ENCODE measurements at regions not wholly inside any gene's neighbourhood (a gene's known extent, or its start where the extent isn't known, plus 50 kb on each side); places are given as distances from the start of the nearest gene placed in this dataset.

DNA sequence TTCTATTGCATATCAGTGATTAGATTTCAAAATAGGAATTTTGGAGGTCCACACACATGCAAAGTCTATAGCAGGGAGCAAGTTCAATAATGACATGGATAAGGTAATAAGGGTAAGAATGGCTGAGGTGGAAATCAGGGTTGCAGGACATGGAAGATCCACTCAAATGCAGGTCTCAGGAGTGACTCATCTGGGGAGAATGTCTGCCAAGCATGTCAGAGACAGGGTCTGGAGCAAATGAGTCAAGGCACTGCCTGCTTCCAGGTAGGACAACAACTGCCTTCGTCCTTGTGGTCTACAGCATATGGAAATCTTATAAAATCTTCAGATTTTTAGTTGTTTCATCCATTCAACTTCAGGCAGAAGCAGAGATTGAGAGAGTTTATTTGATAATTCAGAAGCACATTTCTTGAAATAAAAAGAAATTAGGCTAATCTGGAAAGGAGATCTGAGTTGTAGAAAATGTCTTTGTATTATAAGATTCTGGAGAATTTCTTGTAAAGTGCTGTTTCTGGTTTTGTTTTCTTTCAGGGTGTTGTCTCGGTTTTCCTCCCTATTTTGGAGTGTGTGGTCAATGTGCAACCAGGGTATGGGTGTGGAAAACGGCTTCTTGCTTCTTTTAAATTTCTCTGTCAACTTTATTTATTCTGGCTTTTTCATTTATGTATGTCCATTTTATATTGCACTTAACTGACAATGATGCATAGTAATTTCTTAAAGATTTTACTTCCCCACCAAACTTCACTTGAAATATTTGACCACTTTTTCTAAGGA lies 748.8 kb downstream of the LIG4 start:
- H3K27me3 Mint-ChIP-seq = no peaks in the 10 kb centered on the region

DNA sequence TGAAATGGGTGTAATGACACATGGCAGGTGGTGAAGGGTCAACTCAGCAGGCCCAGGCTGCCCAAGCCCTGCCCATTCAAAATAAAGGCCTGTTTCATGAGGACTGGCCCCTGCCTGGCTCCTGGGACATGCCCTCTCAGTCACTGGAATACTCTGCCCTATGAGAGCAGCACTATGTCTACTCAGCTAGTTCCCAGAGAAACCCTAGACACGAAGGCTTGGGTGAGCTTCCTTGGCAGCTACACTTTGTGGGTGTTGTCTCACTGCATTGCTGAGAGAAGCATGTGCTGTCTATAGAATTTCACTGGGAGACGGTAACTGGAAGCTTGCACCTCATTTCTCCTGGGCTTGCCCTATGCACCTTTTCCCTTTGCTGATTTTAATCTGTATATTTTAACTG lies 752.8 kb downstream of the LIG4 start:
- no peaks in the 10 kb centered on the region for H3K36me3 Mint-ChIP-seq (ENCODE audit: low read depth)
- DNase-seq (no peak), ATAC-seq (ENCODE audit: poor library complexity) (no peak)
- no peak overlapping the region for H3K27ac Mint-ChIP-seq
- no peaks in the 10 kb centered on the region for H3K9me3 Mint-ChIP-seq
- H3K4me1 Mint-ChIP-seq (ENCODE audit: low read depth) = no peaks in the 10 kb centered on the region
- intact Hi-C loops (cut with DNase I, micrococcal nuclease) = no loop called here
- H3K4me3 Mint-ChIP-seq = no peak overlapping the region
- H3K27me3 Mint-ChIP-seq = no peaks in the 10 kb centered on the region
- Histone ChIP-seq H3K4me3 (ENCODE audit: low read length) (no peak overlapping the region), H3K27me3 (ENCODE audit: control insufficient read depth in 1 of 2, insufficient read depth in 2 of 2, low read length in 2 of 2) (no peaks in the 10 kb centered on the region), H3K4me1 (ENCODE audit: insufficient read depth, low read length) (no peaks in the 10 kb centered on the region), H3K36me3 (ENCODE audit: insufficient read depth, low read length) (no peaks in the 10 kb centered on the region), H3K9me3 (ENCODE audit: control insufficient read depth in 1 of 2, insufficient read depth in 1 of 2, low read length in 2 of 2) (peaks cover 0 to 11% of the 10 kb centered on the region in 2 experiments), H3K27ac (ENCODE audit: low read depth in 1 of 2, low read length in 2 of 2) (no peak overlapping the region)
- ChIA-PET CTCF (no interaction called here), POLR2A (no interaction called here)
- TF ChIP-seq, protein P1, sequence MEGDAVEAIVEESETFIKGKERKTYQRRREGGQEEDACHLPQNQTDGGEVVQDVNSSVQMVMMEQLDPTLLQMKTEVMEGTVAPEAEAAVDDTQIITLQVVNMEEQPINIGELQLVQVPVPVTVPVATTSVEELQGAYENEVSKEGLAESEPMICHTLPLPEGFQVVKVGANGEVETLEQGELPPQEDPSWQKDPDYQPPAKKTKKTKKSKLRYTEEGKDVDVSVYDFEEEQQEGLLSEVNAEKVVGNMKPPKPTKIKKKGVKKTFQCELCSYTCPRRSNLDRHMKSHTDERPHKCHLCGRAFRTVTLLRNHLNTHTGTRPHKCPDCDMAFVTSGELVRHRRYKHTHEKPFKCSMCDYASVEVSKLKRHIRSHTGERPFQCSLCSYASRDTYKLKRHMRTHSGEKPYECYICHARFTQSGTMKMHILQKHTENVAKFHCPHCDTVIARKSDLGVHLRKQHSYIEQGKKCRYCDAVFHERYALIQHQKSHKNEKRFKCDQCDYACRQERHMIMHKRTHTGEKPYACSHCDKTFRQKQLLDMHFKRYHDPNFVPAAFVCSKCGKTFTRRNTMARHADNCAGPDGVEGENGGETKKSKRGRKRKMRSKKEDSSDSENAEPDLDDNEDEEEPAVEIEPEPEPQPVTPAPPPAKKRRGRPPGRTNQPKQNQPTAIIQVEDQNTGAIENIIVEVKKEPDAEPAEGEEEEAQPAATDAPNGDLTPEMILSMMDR (IDR thresholded peaks at IDR 0.05) = no peak

More for the DNA sequence above, 748.8 kb downstream of the LIG4 start:
- TF ChIP-seq, protein P1 (IDR thresholded peaks at IDR 0.05) = no peak
- Histone ChIP-seq H3K4me1 (ENCODE audit: insufficient read depth, low read length) (no peaks in the 10 kb centered on the region), H3K9me3 (ENCODE audit: control insufficient read depth in 1 of 2, insufficient read depth in 1 of 2, low read length in 2 of 2) (peaks cover 0 to 8% of the 10 kb centered on the region in 2 experiments), H3K4me3 (ENCODE audit: low read length) (no peak overlapping the region), H3K27me3 (ENCODE audit: control insufficient read depth in 1 of 2, insufficient read depth in 2 of 2, low read length in 2 of 2) (no peaks in the 10 kb centered on the region), H3K27ac (ENCODE audit: low read depth in 1 of 2, low read length in 2 of 2) (no peak overlapping the region), H3K36me3 (ENCODE audit: insufficient read depth, low read length) (no peaks in the 10 kb centered on the region)
- ATAC-seq (ENCODE audit: poor library complexity) = no peak
- no peaks in the 10 kb centered on the region for H3K4me1 Mint-ChIP-seq (ENCODE audit: low read depth)
- ChIA-PET CTCF (no interaction called here), POLR2A (no interaction called here)
- no peaks in the 10 kb centered on the region for H3K36me3 Mint-ChIP-seq (ENCODE audit: low read depth)
- H3K4me3 Mint-ChIP-seq = no peak overlapping the region
- DNase-seq = no peak
- intact Hi-C loops (cut with DNase I, micrococcal nuclease) = no loop called here
- H3K27ac Mint-ChIP-seq = no peak overlapping the region
- peaks cover 2% of the 10 kb centered on the region for H3K9me3 Mint-ChIP-seq

- H3K27me3 Mint-ChIP-seq = no peaks in the 10 kb centered on the region
- no peak overlapping the region for H3K27ac Mint-ChIP-seq
- H3K4me1 Mint-ChIP-seq (ENCODE audit: low read depth) = no peaks in the 10 kb centered on the region
- Histone ChIP-seq H3K9me3 (ENCODE audit: control insufficient read depth in 1 of 2, insufficient read depth in 1 of 2, low read length in 2 of 2) (peaks cover 0 to 11% of the 10 kb centered on the region in 2 experiments), H3K4me1 (ENCODE audit: insufficient read depth, low read length) (no peaks in the 10 kb centered on the region), H3K27ac (ENCODE audit: low read depth in 1 of 2, low read length in 2 of 2) (no peak overlapping the region), H3K27me3 (ENCODE audit: control insufficient read depth in 1 of 2, insufficient read depth in 2 of 2, low read length in 2 of 2) (no peaks in the 10 kb centered on the region), H3K4me3 (ENCODE audit: low read length) (no peak overlapping the region), H3K36me3 (ENCODE audit: insufficient read depth, low read length) (no peaks in the 10 kb centered on the region)
- POLR2A ChIA-PET = no interaction called here
- CTCF ChIA-PET = no interaction called here
- H3K9me3 Mint-ChIP-seq = no peaks in the 10 kb centered on the region
- intact Hi-C loops (cut with DNase I, micrococcal nuclease) = no loop called here
- DNase-seq = no peak
- TF ChIP-seq, protein P1 (IDR thresholded peaks at IDR 0.05) = no peak
- H3K4me3 Mint-ChIP-seq = no peak overlapping the region
- no peak for ATAC-seq (ENCODE audit: poor library complexity)
- H3K36me3 Mint-ChIP-seq (ENCODE audit: low read depth) = no peaks in the 10 kb centered on the region
These were observed 753.6 kb downstream of the LIG4 start for GRCh38 chr13:107461751-107462150.

Measured in CD4-positive, alpha-beta T cell (primary cell).